ENCODE measurements at regions not wholly inside any gene's neighbourhood (a gene's known extent, or its start where the extent isn't known, plus 50 kb on each side); places are given as distances from the start of the nearest gene placed in this dataset.
"Not testable (repeated sequence)": the region's sequence is repeated elsewhere in the genome, so short reads cannot be mapped to it uniquely, and the experiment has no call there.

DNA sequence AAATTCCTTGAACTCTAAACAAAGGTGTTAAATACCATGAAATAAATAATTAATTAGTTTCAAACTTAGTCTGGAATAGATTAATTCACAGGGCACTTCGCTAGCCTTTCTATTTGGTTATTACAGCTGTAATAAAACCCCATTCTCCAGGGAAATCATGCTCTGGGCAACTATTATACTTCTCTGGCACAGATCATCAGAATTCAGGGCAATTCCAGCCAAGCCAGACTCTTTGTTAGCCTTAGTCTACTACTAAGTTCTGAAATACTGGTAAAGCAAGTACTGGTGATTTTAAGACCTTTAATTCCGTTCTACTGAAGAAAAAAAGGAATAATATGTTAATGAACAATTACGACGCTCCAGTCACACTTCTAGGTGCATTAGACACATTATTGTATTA is 123.4 kb upstream of the PDE1A start:
- no peak for DNase-seq (ENCODE audit: low spot score)

GRCh38 chr2:182552232-182552631 is 125.4 kb upstream of the PDE1A start:
- DNase-seq (ENCODE audit: low spot score), result not testable (repeated sequence)

DNA sequence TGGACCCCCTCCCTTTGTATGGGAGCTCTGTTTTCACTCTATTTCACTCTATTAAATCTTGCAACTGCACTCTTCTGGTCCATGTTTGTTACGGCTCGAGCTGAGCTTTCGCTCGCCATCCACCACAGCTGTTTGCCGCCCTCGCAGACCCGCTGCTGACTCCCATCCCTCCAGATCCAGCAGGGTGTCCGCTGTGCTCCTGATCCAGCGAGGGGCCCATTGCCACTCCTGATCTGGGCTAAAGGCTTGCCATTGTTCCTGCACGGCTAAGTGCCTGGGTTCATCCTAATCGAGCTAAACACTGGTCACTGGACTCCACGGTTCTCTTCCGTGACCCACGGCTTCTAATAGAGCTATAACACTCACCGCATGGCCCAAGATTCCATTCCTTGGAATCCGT is 125.9 kb upstream of the PDE1A start:
- DNase-seq (ENCODE audit: low spot score), result not testable (repeated sequence)

DNA sequence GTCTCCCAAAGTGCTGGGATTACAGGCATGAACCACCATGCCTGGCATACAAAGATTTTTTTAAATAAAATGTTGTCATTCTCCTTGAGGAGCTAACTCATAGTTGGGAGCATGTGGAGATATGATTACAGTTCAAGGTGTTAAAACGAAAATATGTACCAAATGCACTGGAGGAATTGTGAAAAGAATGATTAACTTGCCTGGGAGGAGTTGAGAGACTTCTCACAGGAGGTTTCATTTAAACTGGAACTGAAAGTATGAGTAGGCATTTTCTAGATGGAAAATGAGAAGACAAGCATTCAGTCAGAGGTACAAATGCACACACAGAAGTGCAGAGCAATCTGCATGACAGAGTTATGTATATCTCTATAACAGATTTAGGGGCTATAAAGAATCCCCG is 126.6 kb upstream of the PDE1A start:
- no peak for DNase-seq (ENCODE audit: low spot score)

DNA sequence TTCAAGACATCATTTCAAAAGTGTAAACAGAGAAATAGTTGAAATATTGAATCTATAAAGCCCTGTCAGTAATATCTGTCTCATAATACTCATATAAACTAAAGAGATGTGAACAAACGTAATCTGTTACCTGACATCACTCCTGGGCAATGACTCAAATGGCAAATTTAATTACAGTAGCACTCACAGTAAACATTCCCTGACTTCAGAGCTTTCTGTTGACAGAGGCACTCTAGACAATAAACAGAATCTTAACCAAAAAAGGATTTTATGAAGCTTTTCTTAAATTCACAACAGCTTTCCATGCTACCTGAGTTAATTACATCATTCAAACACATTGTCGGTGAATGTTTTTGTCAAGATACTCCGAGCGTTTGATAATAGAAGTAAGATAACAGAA is 128.1 kb upstream of the PDE1A start:
- no peak for DNase-seq (ENCODE audit: low spot score)

DNA sequence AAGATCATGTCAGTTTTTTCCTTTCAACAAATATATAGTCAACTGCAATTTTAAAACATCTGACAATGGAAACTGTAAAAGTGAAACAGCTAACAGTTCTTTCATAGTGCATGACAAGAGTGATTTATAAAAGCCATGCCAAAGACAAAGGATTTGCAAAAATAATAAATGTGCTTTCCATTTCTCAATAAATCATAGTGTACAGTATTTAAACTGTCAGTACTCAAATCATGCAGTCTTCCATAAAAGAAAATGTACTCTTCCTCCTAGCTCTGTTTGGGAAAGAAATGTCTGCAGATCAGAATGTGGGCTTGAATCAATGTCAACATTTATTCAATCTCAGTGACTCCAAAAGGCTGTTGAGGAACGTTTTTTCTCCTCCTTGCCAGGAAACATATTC is 131.7 kb upstream of the PDE1A start:
- no peak for DNase-seq (ENCODE audit: low spot score)

GRCh38 chr2:182559623-182560022 is 132.8 kb upstream of the PDE1A start:
- DNase-seq (ENCODE audit: low spot score), result no peak

DNA sequence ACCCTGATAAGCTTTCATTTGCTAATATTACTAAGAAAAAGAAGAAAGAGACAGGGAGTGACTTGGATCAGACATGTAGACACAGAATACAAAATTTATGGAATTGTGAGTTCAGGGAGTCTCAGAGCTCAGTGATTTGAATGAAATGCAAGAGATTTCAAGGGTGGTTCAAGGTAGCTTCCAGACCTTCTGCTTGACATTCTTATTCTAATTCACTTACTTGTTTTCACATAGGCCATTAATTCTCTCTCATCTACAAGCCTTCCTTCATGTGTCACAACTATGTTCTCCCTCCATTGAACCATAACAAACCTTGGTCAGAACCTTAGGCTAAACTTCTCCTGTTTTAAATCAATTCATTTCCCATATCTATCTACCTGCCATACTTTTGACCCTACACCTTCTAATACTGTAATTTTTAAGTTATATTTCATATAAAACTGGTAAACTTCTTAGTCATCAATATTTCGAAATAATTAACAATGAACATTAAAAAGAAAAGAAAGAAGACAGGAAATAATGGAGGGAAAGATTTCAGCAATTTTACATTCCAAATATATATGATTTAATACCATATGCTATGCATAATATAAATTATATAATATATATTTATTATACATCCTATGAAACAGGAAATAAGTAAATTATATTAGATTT is 139.2 kb upstream of the PDE1A start:
- no peak for DNase-seq (ENCODE audit: low spot score)

- DNase-seq (ENCODE audit: low spot score), result no peak
These were observed 142.5 kb upstream of the DNAJC10 start for GRCh38 chr2:182573553-182573952.

- no peak for DNase-seq (ENCODE audit: low spot score)
These were observed 138.2 kb upstream of the DNAJC10 start for GRCh38 chr2:182577816-182578215.

DNA sequence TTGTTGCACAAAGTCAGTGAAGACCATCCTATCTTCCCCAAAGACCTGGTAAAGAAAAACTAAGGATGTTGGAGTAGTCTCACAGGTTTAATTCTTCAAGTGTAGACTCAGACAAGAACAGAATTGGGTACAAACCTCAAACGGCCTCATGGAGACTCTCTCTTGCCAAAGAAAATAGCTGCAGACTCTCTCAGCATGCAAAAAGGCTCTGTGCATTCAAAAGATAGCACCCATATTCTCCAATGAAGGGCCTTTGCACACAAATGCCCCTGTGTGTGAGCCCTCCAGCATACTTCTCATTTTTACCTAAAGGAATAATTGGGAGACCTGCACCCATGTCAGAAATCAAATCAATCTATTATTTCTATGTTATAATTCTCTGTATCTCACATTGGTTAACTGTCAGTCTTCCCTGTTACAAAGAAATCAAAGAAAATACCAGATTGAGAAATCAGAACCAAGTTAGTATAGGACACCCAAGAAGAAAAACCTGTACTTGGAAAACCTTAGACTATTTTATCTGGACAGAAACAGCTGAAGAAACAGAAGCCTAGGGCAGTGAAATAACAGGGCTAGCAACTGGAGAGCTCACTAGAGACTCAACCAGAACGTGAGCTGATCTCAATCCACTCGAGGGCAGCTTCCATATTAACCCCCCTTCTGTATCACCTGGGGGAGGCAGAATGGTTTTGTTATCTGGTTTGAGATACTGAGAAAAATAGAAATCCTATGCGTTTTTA is 134.7 kb upstream of the DNAJC10 start:
- DNase-seq (ENCODE audit: low spot score), result no peak

DNA sequence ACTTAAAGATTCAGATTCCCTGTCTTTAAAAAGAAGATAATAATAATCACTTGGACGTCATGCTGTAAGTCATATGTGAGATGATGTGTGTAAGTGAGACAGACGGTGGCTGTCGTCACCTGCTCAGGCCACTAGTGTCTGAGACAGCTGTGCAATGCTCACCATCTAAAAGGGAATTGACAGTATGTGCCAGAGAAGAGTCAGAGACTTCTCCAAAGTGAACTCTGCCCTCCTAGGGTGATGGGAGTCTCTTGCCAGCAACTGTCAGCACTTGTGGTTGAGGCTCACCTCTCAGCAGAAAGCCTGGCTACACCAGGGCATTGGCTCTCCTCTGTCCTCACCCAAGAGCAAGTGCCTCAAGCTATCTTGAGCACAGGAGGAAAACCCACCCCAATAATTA is 131.6 kb upstream of the DNAJC10 start:
- no peak for DNase-seq (ENCODE audit: low spot score)

DNA sequence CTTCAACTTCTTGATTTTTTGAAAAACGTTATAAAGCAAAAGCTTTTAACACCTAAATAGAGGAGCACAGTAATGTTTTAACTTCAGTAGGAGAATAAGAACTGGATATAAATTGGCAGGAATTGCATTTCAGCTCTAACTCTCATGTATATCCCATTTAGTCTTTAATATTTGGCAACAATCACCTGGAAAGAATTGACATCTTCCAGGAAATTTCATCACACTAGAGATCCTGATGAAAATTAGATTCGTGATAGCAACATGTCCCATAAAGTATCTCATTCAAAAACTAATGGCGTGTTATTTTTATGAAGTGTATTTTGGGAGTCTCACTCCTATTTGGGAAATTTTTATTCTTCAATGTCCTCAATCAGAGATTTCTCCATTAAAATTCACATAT is 131.1 kb upstream of the DNAJC10 start:
- no peak for DNase-seq (ENCODE audit: low spot score)

- no peak for DNase-seq (ENCODE audit: low spot score)
These were observed 130.6 kb upstream of the DNAJC10 start for GRCh38 chr2:182585430-182585829.

- no peak for DNase-seq (ENCODE audit: low spot score)
These were observed 129.6 kb upstream of the DNAJC10 start for GRCh38 chr2:182586426-182586825.

DNA sequence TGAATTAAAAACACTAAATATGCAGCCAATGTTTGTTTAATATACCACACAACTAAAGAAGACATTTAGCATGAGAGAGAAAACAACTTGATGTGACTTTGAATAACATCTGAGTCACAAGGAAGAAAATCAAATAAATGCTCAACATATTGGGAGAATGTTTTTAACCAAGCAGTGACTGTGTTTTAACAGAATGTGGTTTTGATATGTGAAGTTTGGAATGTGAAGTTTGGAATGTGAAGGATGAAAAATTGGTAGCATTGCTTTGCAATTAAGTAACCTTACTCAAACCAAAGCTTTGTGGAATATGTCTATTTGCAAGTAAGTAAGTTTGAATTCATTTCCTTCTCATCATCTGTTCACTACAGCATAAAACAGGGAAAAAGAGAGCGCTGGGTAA is 128.2 kb upstream of the DNAJC10 start:
- no peak for DNase-seq (ENCODE audit: low spot score)

DNA sequence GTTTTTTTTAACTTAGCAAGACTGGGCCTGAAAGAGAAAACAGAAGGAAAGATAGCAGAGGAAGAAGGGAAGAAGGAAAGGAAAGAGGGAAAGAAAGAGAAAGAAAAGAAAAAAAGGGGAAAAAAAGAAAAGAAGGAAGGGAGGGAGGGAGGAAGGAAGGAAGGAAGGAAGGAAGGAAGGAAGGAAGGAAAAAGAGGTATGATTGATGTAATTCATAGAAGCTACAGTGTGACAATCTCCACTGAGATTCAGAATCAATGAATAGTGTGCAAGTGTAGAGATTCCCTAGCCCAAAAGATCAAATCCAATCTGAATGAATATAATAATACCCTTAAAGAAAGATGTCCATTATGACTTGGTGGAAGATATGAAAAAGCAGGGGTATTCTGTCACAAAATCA is 126.9 kb upstream of the DNAJC10 start:
- no peak for DNase-seq (ENCODE audit: low spot score)

DNA sequence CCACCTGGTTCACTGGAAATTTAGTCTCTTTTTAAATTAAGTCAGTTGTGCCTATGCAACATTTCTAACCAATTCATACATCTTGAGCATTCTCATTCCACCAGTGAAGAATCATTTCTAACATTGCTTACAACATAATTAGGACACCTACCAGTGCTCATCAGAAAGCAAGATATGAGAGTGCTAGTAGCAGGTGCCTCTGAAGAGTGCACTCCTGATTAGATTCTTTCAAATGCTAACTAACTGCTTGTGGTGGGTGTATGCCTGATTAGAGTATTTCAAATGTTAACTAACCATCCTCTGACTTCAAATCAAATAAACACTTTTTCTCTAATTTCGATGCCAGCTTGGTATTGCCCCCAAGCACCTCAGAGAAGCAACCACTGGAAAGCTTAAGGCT is 124.3 kb upstream of the DNAJC10 start:
- DNase-seq (ENCODE audit: low spot score), result no peak

- no peak for DNase-seq (ENCODE audit: low spot score)
These were observed 123.2 kb upstream of the DNAJC10 start for GRCh38 chr2:182592691-182593393.

DNA sequence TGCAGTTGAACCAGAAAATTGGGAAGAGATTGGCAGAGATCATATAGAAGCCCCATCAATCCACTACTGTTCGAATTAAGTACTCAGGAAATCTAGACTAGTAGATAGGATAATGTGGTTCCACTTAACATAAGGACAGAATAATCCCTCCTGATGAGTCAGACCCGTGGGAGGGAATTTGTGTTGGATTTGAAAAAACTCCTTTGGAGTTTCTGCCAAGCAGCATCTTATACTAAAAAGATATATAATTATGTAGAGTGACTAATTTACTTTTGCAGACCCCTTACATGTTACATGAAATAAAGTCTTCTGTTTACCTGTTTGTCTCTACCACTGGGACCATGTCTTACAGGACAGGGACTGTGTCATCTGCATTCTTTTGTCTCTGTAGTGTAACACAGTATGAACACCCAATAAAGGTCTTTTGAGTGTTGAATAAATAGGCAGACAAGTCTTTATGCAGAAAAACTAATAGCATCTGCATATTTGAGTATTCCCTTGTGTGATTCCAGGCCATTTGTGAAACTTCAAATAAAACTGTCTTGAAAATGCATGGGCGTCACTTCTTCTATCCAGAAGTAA is 122.6 kb upstream of the DNAJC10 start:
- DNase-seq (ENCODE audit: low spot score), result no peak

DNA sequence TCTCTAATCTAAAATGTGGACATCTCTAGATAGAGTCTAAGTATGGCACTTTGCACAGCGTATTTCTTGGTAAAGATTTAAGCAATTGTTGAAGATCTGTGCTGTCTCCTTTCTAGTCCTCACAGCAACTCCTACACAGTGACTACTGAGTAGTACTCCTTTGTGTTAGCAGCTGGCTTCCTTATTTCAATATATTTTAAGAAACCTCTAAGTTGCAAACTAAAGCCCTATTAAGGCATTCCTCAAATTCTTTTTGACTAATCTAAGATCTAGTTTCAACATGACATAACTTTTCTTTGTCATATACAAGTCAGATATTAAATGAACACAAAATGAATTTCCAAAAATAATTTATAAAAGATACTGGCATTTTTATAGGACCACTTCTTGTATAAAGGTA is 121.8 kb upstream of the DNAJC10 start:
- no peak for DNase-seq (ENCODE audit: low spot score)

DNA sequence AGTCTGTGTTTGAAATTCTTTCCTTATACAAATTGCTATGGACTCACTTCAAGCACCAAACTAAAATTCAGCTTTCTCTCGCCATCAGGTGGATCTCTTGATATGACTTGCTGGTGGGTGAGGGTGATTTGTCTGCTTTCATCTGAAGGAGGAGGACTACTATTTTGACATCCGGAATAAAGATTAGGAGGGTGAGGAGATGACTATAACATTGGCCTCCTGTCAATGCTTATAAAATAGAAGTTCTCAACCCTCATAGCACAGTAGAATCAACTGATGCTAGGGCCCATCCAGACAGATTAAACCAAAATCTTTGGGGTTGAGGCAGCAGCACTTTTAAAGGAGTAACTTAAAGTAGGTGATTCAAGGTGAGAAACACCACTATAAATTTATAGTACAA is 120.4 kb upstream of the DNAJC10 start:
- no peak for DNase-seq (ENCODE audit: low spot score)

All from kidney capillary endothelial cell (primary cell).